SK-N-SH (cell line): ENCODE measurements at regions not wholly inside any gene's neighbourhood (a gene's known extent, or its start where the extent isn't known, plus 50 kb on each side); places are given as distances from the start of the nearest gene placed in this dataset.
"Not testable (repeated sequence)": the region's sequence is repeated elsewhere in the genome, so short reads cannot be mapped to it uniquely, and the experiment has no call there.

Source experiments
- CTCF ChIA-PET: fragments of 300-600, 350-600 bp; formaldehyde crosslinking; extraction: SDS; loops from one replicate; lab custom pipeline; 2021; lab: Yijun Ruan, JAX
- POLR2A ChIA-PET: fragments of 350-600 bp; sonication (Branson Sonifier 250); formaldehyde crosslinking; extraction: SDS; loops from one replicate; lab custom pipeline; 2020; ENCODE audit warnings: antibody characterized with exemption, inconsistent platforms; lab: Yijun Ruan, JAX
- DNase-seq: peaks from one replicate; pipeline ENCODE4 v3.0.0; 2012
- H2AFZ ChIP-seq: fragments of 200-600 bp; sonication (generic); 2 replicates; pipeline ENCODE4 v1.8.1; 2016; ENCODE audit warnings: antibody characterized with exemption, mild to moderate bottlenecking, low read depth
- H3F3A ChIP-seq: fragments of 200-600 bp; sonication (generic); replicated peaks from 2 replicates; pipeline ENCODE3; 2016; ENCODE audit warnings: antibody characterized with exemption, mild to moderate bottlenecking; ENCODE audit not compliant: insufficient read depth
- H3K27ac ChIP-seq, 2 experiments: fragments of 200-500 bp in 1 of 2; fragments of 200-600 bp in 1 of 2; sonication (Bioruptor generic) in 1 of 2; sonication (generic), shearing (Covaris generic) in 1 of 2; 2 replicates each; pipeline versions ENCODE4 v1.5.1 to v1.6.1; 2014 to 2016; ENCODE audit warnings: low read depth in 2 of 2, inconsistent platforms in 1 of 2, low read length in 1 of 2, mild to moderate bottlenecking in 1 of 2, mixed read lengths in 1 of 2
- H3K27me3 ChIP-seq: fragments of 200-600 bp; sonication (generic), shearing (Covaris generic); 2 replicates; pipeline ENCODE4 v1.6.1; 2016; ENCODE audit warnings: mixed run types; ENCODE audit not compliant: insufficient read depth
- H3K36me3 ChIP-seq, 2 experiments: fragments of 200-500 bp in 1 of 2; fragments of 200-600 bp in 1 of 2; sonication (Bioruptor generic) in 1 of 2; sonication (generic) in 1 of 2; replicated peaks in 1 of 2; 2 replicates each; pipeline versions ENCODE3 to v1.5.1; 2014 to 2016; ENCODE audit warnings: low read length in 1 of 2, mild to moderate bottlenecking in 1 of 2; ENCODE audit not compliant: insufficient read depth in 2 of 2, control insufficient read depth in 1 of 2
- H3K4me1 ChIP-seq, 2 experiments: fragments of 200-500 bp in 1 of 2; fragments of 200-600 bp in 1 of 2; sonication (Bioruptor generic) in 1 of 2; sonication (generic), shearing (Covaris generic) in 1 of 2; 2 replicates each; pipeline versions ENCODE4 v1.5.1 to v1.6.1; 2014 to 2016; ENCODE audit warnings: low read depth in 1 of 2, low read length in 1 of 2, mixed run types in 1 of 2; ENCODE audit not compliant: insufficient read depth in 2 of 2, control insufficient read depth in 1 of 2
- H3K4me2 ChIP-seq: fragments of 200-600 bp; sonication (generic), shearing (Covaris generic); 2 replicates; pipeline ENCODE4 v1.6.1; 2017; ENCODE audit warnings: mixed run types
- H3K4me3 ChIP-seq, 2 experiments: fragments of 200-500 bp in 1 of 2; fragments of 200-600 bp in 1 of 2; sonication (Bioruptor generic) in 1 of 2; sonication (generic), shearing (Covaris generic) in 1 of 2; 2 replicates each; pipeline versions ENCODE4 v1.5.1 to v1.8.1; 2014 to 2016; ENCODE audit warnings: low read depth in 2 of 2, inconsistent platforms in 1 of 2, low read length in 1 of 2, mild to moderate bottlenecking in 1 of 2, mixed read lengths in 1 of 2, moderate library complexity in 1 of 2
- H3K79me2 ChIP-seq: fragments of 200-600 bp; sonication (generic); 2 replicates; pipeline ENCODE4 v1.8.1; 2017; ENCODE audit warnings: mild to moderate bottlenecking; ENCODE audit not compliant: insufficient read depth
- H3K9ac ChIP-seq: fragments of 200-600 bp; sonication (generic); 2 replicates; pipeline ENCODE4 v1.6.1; 2017; ENCODE audit warnings: mixed run types
- H3K9me2 ChIP-seq: fragments of 200-600 bp; sonication (generic); 2 replicates; pipeline ENCODE4 v1.6.1; 2017; ENCODE audit warnings: mixed run types
- H3K9me3 ChIP-seq: fragments of 200-600 bp; sonication (generic); 2 replicates; pipeline ENCODE4 v1.6.1; 2017; ENCODE audit warnings: mixed run types, mild to moderate bottlenecking, moderate library complexity
- H4K20me1 ChIP-seq: fragments of 200-600 bp; sonication (generic); 2 replicates; pipeline ENCODE4 v1.6.1; 2017; ENCODE audit warnings: mild to moderate bottlenecking, mixed run types; ENCODE audit not compliant: insufficient read depth
- CHD2 ChIP-seq: fragments of 150-350 bp; IDR thresholded peaks from 2 replicates; pipeline ENCODE4 v1.6.1; 2018; ENCODE audit warnings: low read length; ENCODE audit not compliant: partially characterized antibody
- EP300 ChIP-seq, 2 experiments: IDR thresholded peaks; 2 replicates each; pipeline versions ENCODE4 v1.4.0 to v1.6.1; 2012; ENCODE audit warnings: borderline replicate concordance in 1 of 2, low read depth in 1 of 2, low read length in 1 of 2
- EZH2phosphoT487 ChIP-seq: fragments of 200-600 bp; sonication (generic); IDR thresholded peaks from 2 replicates; pipeline ENCODE4 v1.6.1; 2017; ENCODE audit warnings: low read depth, mixed run types, mild to moderate bottlenecking, antibody characterized with exemption, moderate library complexity, borderline replicate concordance
- FOSL2 ChIP-seq: IDR thresholded peaks from 2 replicates; pipeline ENCODE4 v1.4.0; 2012; ENCODE audit warnings: low read depth, mild to moderate bottlenecking, moderate library complexity, borderline replicate concordance
- FOXM1 ChIP-seq: IDR thresholded peaks from 2 replicates; pipeline ENCODE4 v1.4.0; 2012; ENCODE audit warnings: low read depth, mild to moderate bottlenecking
- IRF3 ChIP-seq: fragments of 150-350 bp; IDR thresholded peaks from 2 replicates; pipeline ENCODE4 v1.6.1; 2016; ENCODE audit warnings: mild to moderate bottlenecking, low read depth, low read length
- JUND ChIP-seq: IDR thresholded peaks from 2 replicates; pipeline ENCODE4 v1.4.0; 2012
- MAX ChIP-seq: IDR thresholded peaks from 2 replicates; pipeline ENCODE4 v1.4.0; 2012; ENCODE audit warnings: low read depth
- NRF1 ChIP-seq: IDR thresholded peaks from 2 replicates; pipeline ENCODE4 v1.6.1; 2012; ENCODE audit warnings: low read depth, mild to moderate bottlenecking, low read length
- POLR2AphosphoS5 ChIP-seq: IDR thresholded peaks from 2 replicates; pipeline ENCODE4 v1.6.1; 2012; ENCODE audit warnings: low read depth, low read length
- REST ChIP-seq: IDR thresholded peaks from 2 replicates; pipeline ENCODE4 v1.6.1; 2012; ENCODE audit warnings: mild to moderate bottlenecking, low read depth, low read length, moderate library complexity
- RFX5 ChIP-seq: IDR thresholded peaks from 2 replicates; pipeline ENCODE4 v1.6.1; 2012; ENCODE audit warnings: mild to moderate bottlenecking, improper control_type of control experiment, low read length
- TCF12 ChIP-seq: IDR thresholded peaks from 2 replicates; pipeline ENCODE4 v1.4.0; 2012
- TEAD4 ChIP-seq: IDR thresholded peaks from 2 replicates; pipeline ENCODE4 v1.4.0; 2012; ENCODE audit warnings: mild to moderate bottlenecking, borderline replicate concordance; ENCODE audit not compliant: insufficient read depth
- YY1 ChIP-seq: IDR thresholded peaks from 2 replicates; pipeline ENCODE4 v1.4.0; 2012; ENCODE audit warnings: low read depth, mild to moderate bottlenecking
- ZBTB33 ChIP-seq: IDR thresholded peaks from 2 replicates; pipeline ENCODE4 v1.4.0; 2012; ENCODE audit warnings: low read depth, borderline replicate concordance
- WGBS: methylation state at CpG from one replicate; pipeline ENCODE4 v1.1.6; 2017; ENCODE audit warnings: low lambda C conversion rate; 5-methylcytosine and 5-hydroxymethylcytosine counted together

GRCh38 chr5:89816038-89816437, 593.5 kb downstream of the CETN3 start:
- ChIA-PET POLR2A (no interaction called here), CTCF (interaction anchor here (0.5 to 1.1 kb wide), 2 partner anchors 21 to 1086 kb away, joined by 3 to 4 read pairs; no protein-coding TSS in a partner anchor)
- no peaks in the 10 kb centered on the region for H3F3A ChIP-seq
- no peak overlapping the region for H3K4me2 ChIP-seq
- WGBS: 40% methylated on average over 2 of the region's 2 CpGs
- H3K9me2 ChIP-seq: no peaks in the 10 kb centered on the region
- H3K36me3 ChIP-seq: no peaks in the 10 kb centered on the region
- TF ChIP-seq ZBTB33 (no peak), TEAD4 (no peak), FOXM1 (no peak), TCF12 (no peak), MAX (no peak), YY1 (no peak), CHD2 (no peak), EZH2phosphoT487 (no peak), NRF1 (no peak), RFX5 (no peak), IRF3 (no peak), POLR2AphosphoS5 (no peak), REST (no peak), FOSL2 (no peak), EP300 (IDR thresholded peaks at IDR 0.05; ENCODE audit: borderline replicate concordance in 1 of 2, low read depth in 1 of 2, low read length in 1 of 2) (no peak), JUND (no peak)
- H4K20me1 ChIP-seq: no peaks in the 10 kb centered on the region
- no peaks in the 10 kb centered on the region for H3K4me1 ChIP-seq
- H3K4me3 ChIP-seq: no peak overlapping the region
- H3K9ac ChIP-seq: no peak overlapping the region
- H3K27ac ChIP-seq: no peak overlapping the region
- no peaks in the 10 kb centered on the region for H3K79me2 ChIP-seq
- no peaks in the 10 kb centered on the region for H3K9me3 ChIP-seq
- DNase-seq: no peak
- H2AFZ ChIP-seq: no peak overlapping the region
- no peaks in the 10 kb centered on the region for H3K27me3 ChIP-seq

- H3K36me3 ChIP-seq, H3K4me1 ChIP-seq, H4K20me1 ChIP-seq, DNase-seq, H3K79me2 ChIP-seq, H3K4me3 ChIP-seq, H3K9me2 ChIP-seq, POLR2A ChIA-PET, H2AFZ ChIP-seq, H3K27me3 ChIP-seq, H3K9me3 ChIP-seq, H3K4me2 ChIP-seq, H3F3A ChIP-seq, H3K9ac ChIP-seq, H3K27ac ChIP-seq: not testable (repeated sequence)
- 80% methylated on average over 3 of the region's 5 CpGs for WGBS
- CTCF ChIA-PET: interaction anchor here (1.1 kb wide), 1 partner anchor 38 kb away, joined by 3 read pairs; no protein-coding TSS in a partner anchor
Measured at GRCh38 chr5:89800735-89801134, 608.8 kb downstream of the CETN3 start.

- H3K36me3 ChIP-seq, DNase-seq, H3K9me3 ChIP-seq, H3K9ac ChIP-seq, H3K79me2 ChIP-seq, H4K20me1 ChIP-seq, H3K27me3 ChIP-seq, H3K9me2 ChIP-seq, CTCF ChIA-PET, H3K27ac ChIP-seq, H2AFZ ChIP-seq, H3K4me1 ChIP-seq, H3K4me3 ChIP-seq, H3F3A ChIP-seq, POLR2A ChIA-PET, H3K4me2 ChIP-seq: not testable (repeated sequence)
- WGBS: 74% methylated on average over 6 of the region's 6 CpGs
Measured at GRCh38 chr5:89794504-89794903, 615.1 kb downstream of the CETN3 start.
